HCT116 (cell line): ENCODE measurements at regions not wholly inside any gene's neighbourhood (a gene's known extent, or its start where the extent isn't known, plus 50 kb on each side); places are given as distances from the start of the nearest gene placed in this dataset.

Experiments used
- ATAC-seq: fragments of 200-7000 bp; cut with Tn5 transposase; 2 replicates; pipeline ENCODE4 v1.9.1; 2020; ENCODE audit warnings: mild to moderate bottlenecking, moderate library complexity
- BruUV-seq: library from RNA; stranded (reverse); fragments of 400-500 nt; replicated peaks from 2 replicates; lab custom pipeline; 2021; lab: Mats Ljungman, UMichigan
- CTCF ChIA-PET: fragments of 300-600 bp; sonication (Branson Sonifier 250); formaldehyde crosslinking; loops from one replicate; lab custom pipeline; 2021; ENCODE audit warnings: antibody characterized with exemption; lab: Charles Lee
- POLR2A ChIA-PET: fragments of 300-600, 350-600 bp; sonication (Branson Sonifier 250); formaldehyde crosslinking; loops from one replicate; lab custom pipeline; 2021; ENCODE audit warnings: antibody characterized with exemption; lab: Charles Lee
- RAD21 ChIA-PET, 2 experiments: fragments of 300-600 bp; sonication (Branson Sonifier 250); formaldehyde crosslinking; loops; one replicate each; lab custom pipeline; 2023; ENCODE audit warnings: low total read pairs in 2 of 2; ENCODE audit not compliant: uncharacterized antibody in 2 of 2, unreplicated experiment in 2 of 2, low non-redundant PET in 1 of 2; lab: Charles Lee
- DNase-seq: peaks from one replicate; pipeline ENCODE4 v3.0.0-alpha.2; 2010; ENCODE audit warnings: low read depth, low spot score
- H2AFZ ChIP-seq: fragments of 200-600 bp; shearing (Covaris generic), sonication (generic); 2 replicates; pipeline ENCODE4 v1.6.1; 2017; ENCODE audit warnings: low read depth, mixed run types, mixed read lengths, antibody characterized with exemption, low read length; ENCODE audit not compliant: poor library complexity, severe bottlenecking
- H3K27ac ChIP-seq: 2 replicates; pipeline ENCODE4 v1.5.1; 2012; ENCODE audit warnings: low read depth, low read length
- H3K27me3 ChIP-seq: fragments of 200-600 bp; sonication (generic); 2 replicates; pipeline ENCODE4 v1.6.1; 2016; ENCODE audit warnings: mixed run types, low read length, mixed read lengths; ENCODE audit not compliant: insufficient read depth
- H3K36me3 ChIP-seq, 2 experiments: fragments of 200-500 bp in 1 of 2; fragments of 200-600 bp in 1 of 2; sonication (Bioruptor generic) in 1 of 2; sonication (generic) in 1 of 2; 2 replicates each; pipeline versions ENCODE4 v1.5.1 to v1.6.1; 2014 to 2016; ENCODE audit warnings: low read length in 2 of 2, inconsistent platforms in 1 of 2, mixed read lengths in 1 of 2, mixed run types in 1 of 2; ENCODE audit not compliant: insufficient read depth in 2 of 2, control insufficient read depth in 1 of 2
- H3K4me1 ChIP-seq, 2 experiments: fragments of 200-600 bp in 1 of 2; sonication (generic) in 1 of 2; 2 replicates each; pipeline versions ENCODE4 v1.5.1 to v1.6.1; 2012 to 2017; ENCODE audit warnings: low read length in 2 of 2, inconsistent platforms in 1 of 2, mild to moderate bottlenecking in 1 of 2, mixed read lengths in 1 of 2, mixed run types in 1 of 2, moderate library complexity in 1 of 2; ENCODE audit not compliant: insufficient read depth in 2 of 2, control insufficient read depth in 1 of 2
- H3K4me2 ChIP-seq: fragments of 200-600 bp; sonication (generic); 2 replicates; pipeline ENCODE4 v1.6.1; 2017; ENCODE audit warnings: mixed run types, low read length, mixed read lengths
- H3K4me3 ChIP-seq, 2 experiments: fragments of 200-600 bp in 1 of 2; sonication (generic) in 1 of 2; replicated peaks in 1 of 2; 2 replicates each; pipeline ENCODE4 v1.5.1; 2011 to 2016; ENCODE audit warnings: low read length in 2 of 2, control low read depth in 1 of 2, low read depth in 1 of 2, mild to moderate bottlenecking in 1 of 2, mixed read lengths in 1 of 2, mixed run types in 1 of 2
- H3K79me2 ChIP-seq: fragments of 200-600 bp; sonication (generic); 2 replicates; pipeline ENCODE4 v1.6.1; 2017; ENCODE audit warnings: mild to moderate bottlenecking, mixed run types, low read length, moderate library complexity, mixed read lengths; ENCODE audit not compliant: insufficient read depth
- H3K9ac ChIP-seq: fragments of 200-600 bp; sonication (generic); 2 replicates; pipeline ENCODE4 v1.6.1; 2016; ENCODE audit warnings: low read length, mixed read lengths
- H3K9me2 ChIP-seq: fragments of 200-600 bp; sonication (generic), shearing (Covaris generic); 2 replicates; pipeline ENCODE4 v1.6.1; 2017; ENCODE audit warnings: mixed run types, mild to moderate bottlenecking, moderate library complexity; ENCODE audit not compliant: insufficient read depth
- H3K9me3 ChIP-seq, 2 experiments: fragments of 200-500 bp in 1 of 2; fragments of 200-600 bp in 1 of 2; sonication (Bioruptor generic) in 1 of 2; sonication (generic) in 1 of 2; 2 replicates each; pipeline ENCODE4 v1.6.1; 2014 to 2017; ENCODE audit warnings: low read length in 2 of 2, mixed read lengths in 2 of 2, inconsistent platforms in 1 of 2, low read depth in 1 of 2, mild to moderate bottlenecking in 1 of 2, mixed run types in 1 of 2, moderate library complexity in 1 of 2; ENCODE audit not compliant: control insufficient read depth in 1 of 2, insufficient read depth in 1 of 2
- H4K20me1 ChIP-seq: fragments of 200-600 bp; sonication (generic), shearing (Covaris generic); 2 replicates; pipeline ENCODE4 v1.6.1; 2017; ENCODE audit warnings: mixed run types, mild to moderate bottlenecking, moderate library complexity; ENCODE audit not compliant: insufficient read depth
- CBX3 ChIP-seq: IDR thresholded peaks from 2 replicates; pipeline ENCODE4 v1.6.1; 2012; ENCODE audit warnings: low read depth
- CEBPB ChIP-seq: IDR thresholded peaks from 2 replicates; pipeline ENCODE4 v1.6.1; 2012; ENCODE audit warnings: low read depth
- EGR1 ChIP-seq: IDR thresholded peaks from 2 replicates; pipeline ENCODE4 v1.6.1; 2012; ENCODE audit warnings: low read depth
- ELF1 ChIP-seq: IDR thresholded peaks from 2 replicates; pipeline ENCODE4 v1.6.1; 2012; ENCODE audit warnings: low read depth, borderline replicate concordance
- EZH2 ChIP-seq: fragments of 200-600 bp; sonication (generic); IDR thresholded peaks from 2 replicates; pipeline ENCODE4 v1.6.1; 2017; ENCODE audit warnings: antibody characterized with exemption, mixed run types
- EZH2phosphoT487 ChIP-seq: fragments of 200-600 bp; IDR thresholded peaks from 2 replicates; pipeline ENCODE4 v1.6.1; 2018; ENCODE audit warnings: antibody characterized with exemption, borderline replicate concordance
- FOSL1 ChIP-seq: IDR thresholded peaks from 2 replicates; pipeline ENCODE4 v1.6.1; 2012; ENCODE audit warnings: low read depth
- JUND ChIP-seq: IDR thresholded peaks from 2 replicates; pipeline ENCODE4 v1.6.1; 2012
- POLR2A ChIP-seq: IDR thresholded peaks from 2 replicates; pipeline ENCODE4 v1.7.0; 2011; ENCODE audit warnings: borderline replicate concordance; ENCODE audit not compliant: insufficient read depth, insufficient read length; ENCODE audit errors: extremely low read depth
- SIN3A ChIP-seq: IDR thresholded peaks from 2 replicates; pipeline ENCODE4 v1.6.1; 2012; ENCODE audit warnings: low read depth
- SP1 ChIP-seq: IDR thresholded peaks from 2 replicates; pipeline ENCODE4 v1.6.1; 2012; ENCODE audit warnings: low read depth
- TCF7L2 ChIP-seq: IDR thresholded peaks from 2 replicates; pipeline ENCODE4 v1.7.0; 2011; ENCODE audit warnings: borderline replicate concordance, inconsistent platforms; ENCODE audit not compliant: insufficient read depth, insufficient read length; ENCODE audit errors: extremely low read depth
- ZFX ChIP-seq: fragments of 450-650 bp; IDR thresholded peaks from 2 replicates; pipeline ENCODE4 v1.6.1; 2017
- intact Hi-C: fragments of 100-400 bp; cut with micrococcal nuclease; formaldehyde crosslinking; loops from 2 replicates; pipeline ENCODE4 v1.10.0; 2022
- TF ChIP-seq, protein P1 (sequence below): IDR thresholded peaks from 2 replicates; pipeline ENCODE4 v1.6.1; 2012
- TF ChIP-seq, protein P2 (sequence below): IDR thresholded peaks from 2 replicates; pipeline ENCODE4 v1.6.1; 2011; ENCODE audit warnings: mild to moderate bottlenecking, low read length, moderate library complexity; ENCODE audit not compliant: insufficient replicate concordance; ENCODE audit errors: extremely low read depth
- TF ChIP-seq, protein P3 (sequence below), 3 experiments: fragments of 200-600 bp in 1 of 3; sonication (generic) in 1 of 3; IDR thresholded peaks in 2 of 3; conservative IDR thresholded peaks in 1 of 3; 2 replicates each; pipeline ENCODE4 v1.5.1; 2012 to 2017; ENCODE audit warnings: low read depth in 2 of 3, low read length in 2 of 3, antibody characterized with exemption in 1 of 3, borderline replicate concordance in 1 of 3, control low read depth in 1 of 3, mild to moderate bottlenecking in 1 of 3, mixed read lengths in 1 of 3, mixed run types in 1 of 3, moderate library complexity in 1 of 3; ENCODE audit not compliant: insufficient read depth in 1 of 3

DNA sequence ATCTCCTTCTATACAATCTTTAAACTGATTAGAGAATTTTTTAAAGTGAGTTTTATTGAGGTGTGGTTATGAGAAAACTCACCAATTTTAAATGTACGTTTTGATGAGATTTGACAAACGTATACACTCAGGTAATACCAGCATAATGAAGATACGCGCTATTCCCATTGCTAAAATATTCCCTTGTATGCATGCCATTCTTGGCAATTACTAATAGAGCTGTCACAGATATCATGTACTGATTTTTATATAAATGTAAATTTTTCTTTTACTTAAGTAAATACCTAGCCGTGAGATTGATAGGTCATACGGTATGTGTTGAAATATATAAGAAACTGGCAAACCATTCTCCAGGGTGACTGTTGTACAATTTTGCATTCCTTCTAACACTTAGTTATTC lies 384.7 kb downstream of the PTH2R start:
- ATAC-seq, result no peak
- no peaks in the 10 kb centered on the region for H3K36me3 ChIP-seq
- TF ChIP-seq TCF7L2 (no peak), JUND (no peak)
- TF ChIP-seq, all 23 proteins: peak for 0
- no peak for DNase-seq
- Histone ChIP-seq H3K4me3 (no peak overlapping the region), H3K79me2 (no peaks in the 10 kb centered on the region), H4K20me1 (no peaks in the 10 kb centered on the region), H3K9me2 (no peaks in the 10 kb centered on the region), H3K4me1 (no peaks in the 10 kb centered on the region), H3K4me2 (no peak overlapping the region), H3K27me3 (no peaks in the 10 kb centered on the region), H3K27ac (no peak overlapping the region), H3K9ac (no peak overlapping the region), H2AFZ (no peak overlapping the region), H3K9me3 (no peaks in the 10 kb centered on the region)
- ChIA-PET CTCF (no interaction called here), RAD21 (no interaction called here), POLR2A (no interaction called here)
- intact Hi-C loops, result no loop called here
- BruUV-seq, result no TSS peak

DNA sequence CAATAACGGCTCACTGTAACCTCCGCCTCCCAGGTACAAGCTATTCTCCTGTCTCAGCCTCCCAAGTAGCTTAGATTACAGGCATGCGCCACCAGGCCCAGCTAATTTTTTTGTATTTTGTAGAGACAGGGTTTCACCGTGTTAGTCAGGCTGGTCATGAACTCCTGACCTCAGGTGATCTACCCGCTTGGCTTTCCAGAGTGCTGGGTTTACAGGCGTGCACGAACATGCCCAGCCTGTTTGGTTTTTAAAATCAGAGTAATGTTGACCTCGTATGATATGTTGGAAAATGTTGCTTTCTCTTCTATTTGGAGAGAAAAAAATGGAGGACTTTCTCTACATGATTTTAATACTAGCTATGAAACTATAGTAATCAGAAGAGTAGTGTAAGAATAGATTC lies 386.2 kb downstream of the PTH2R start:
- no peaks in the 10 kb centered on the region for H3K4me1 ChIP-seq
- no peak for DNase-seq
- RAD21 ChIA-PET, result no interaction called here
- CTCF ChIA-PET, result no interaction called here
- no peak overlapping the region for H2AFZ ChIP-seq
- no peaks in the 10 kb centered on the region for H3K79me2 ChIP-seq
- no peak overlapping the region for H3K4me3 ChIP-seq
- no peak for TF ChIP-seq EGR1
- no peak for TF ChIP-seq FOSL1
- no peak for TF ChIP-seq EZH2
- no peak for TF ChIP-seq SP1
- TF ChIP-seq TCF7L2, result no peak
- TF ChIP-seq ELF1, result no peak
- TF ChIP-seq, protein P1, sequence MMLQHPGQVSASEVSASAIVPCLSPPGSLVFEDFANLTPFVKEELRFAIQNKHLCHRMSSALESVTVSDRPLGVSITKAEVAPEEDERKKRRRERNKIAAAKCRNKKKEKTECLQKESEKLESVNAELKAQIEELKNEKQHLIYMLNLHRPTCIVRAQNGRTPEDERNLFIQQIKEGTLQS, result no peak
- TF ChIP-seq, protein P2, sequence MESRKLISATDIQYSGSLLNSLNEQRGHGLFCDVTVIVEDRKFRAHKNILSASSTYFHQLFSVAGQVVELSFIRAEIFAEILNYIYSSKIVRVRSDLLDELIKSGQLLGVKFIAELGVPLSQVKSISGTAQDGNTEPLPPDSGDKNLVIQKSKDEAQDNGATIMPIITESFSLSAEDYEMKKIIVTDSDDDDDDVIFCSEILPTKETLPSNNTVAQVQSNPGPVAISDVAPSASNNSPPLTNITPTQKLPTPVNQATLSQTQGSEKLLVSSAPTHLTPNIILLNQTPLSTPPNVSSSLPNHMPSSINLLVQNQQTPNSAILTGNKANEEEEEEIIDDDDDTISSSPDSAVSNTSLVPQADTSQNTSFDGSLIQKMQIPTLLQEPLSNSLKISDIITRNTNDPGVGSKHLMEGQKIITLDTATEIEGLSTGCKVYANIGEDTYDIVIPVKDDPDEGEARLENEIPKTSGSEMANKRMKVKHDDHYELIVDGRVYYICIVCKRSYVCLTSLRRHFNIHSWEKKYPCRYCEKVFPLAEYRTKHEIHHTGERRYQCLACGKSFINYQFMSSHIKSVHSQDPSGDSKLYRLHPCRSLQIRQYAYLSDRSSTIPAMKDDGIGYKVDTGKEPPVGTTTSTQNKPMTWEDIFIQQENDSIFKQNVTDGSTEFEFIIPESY, result no peak
- TF ChIP-seq CEBPB, result no peak
- TF ChIP-seq, protein P3, sequence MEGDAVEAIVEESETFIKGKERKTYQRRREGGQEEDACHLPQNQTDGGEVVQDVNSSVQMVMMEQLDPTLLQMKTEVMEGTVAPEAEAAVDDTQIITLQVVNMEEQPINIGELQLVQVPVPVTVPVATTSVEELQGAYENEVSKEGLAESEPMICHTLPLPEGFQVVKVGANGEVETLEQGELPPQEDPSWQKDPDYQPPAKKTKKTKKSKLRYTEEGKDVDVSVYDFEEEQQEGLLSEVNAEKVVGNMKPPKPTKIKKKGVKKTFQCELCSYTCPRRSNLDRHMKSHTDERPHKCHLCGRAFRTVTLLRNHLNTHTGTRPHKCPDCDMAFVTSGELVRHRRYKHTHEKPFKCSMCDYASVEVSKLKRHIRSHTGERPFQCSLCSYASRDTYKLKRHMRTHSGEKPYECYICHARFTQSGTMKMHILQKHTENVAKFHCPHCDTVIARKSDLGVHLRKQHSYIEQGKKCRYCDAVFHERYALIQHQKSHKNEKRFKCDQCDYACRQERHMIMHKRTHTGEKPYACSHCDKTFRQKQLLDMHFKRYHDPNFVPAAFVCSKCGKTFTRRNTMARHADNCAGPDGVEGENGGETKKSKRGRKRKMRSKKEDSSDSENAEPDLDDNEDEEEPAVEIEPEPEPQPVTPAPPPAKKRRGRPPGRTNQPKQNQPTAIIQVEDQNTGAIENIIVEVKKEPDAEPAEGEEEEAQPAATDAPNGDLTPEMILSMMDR (IDR thresholded peaks at IDR 0.05 in 2 of 3, conservative IDR thresholded peaks at IDR 0.05 in 1 of 3; ENCODE audit: borderline replicate concordance in 1 of 3, insufficient read depth in 1 of 3, low read depth in 2 of 3, low read length in 2 of 3), result no peak
- TF ChIP-seq EZH2phosphoT487, result no peak
- TF ChIP-seq CBX3, result no peak
- TF ChIP-seq POLR2A, result no peak
- no peak for TF ChIP-seq SIN3A
- no peak for TF ChIP-seq ZFX
- intact Hi-C loops, result no loop called here
- BruUV-seq, result no TSS peak
- H3K27me3 ChIP-seq, result no peaks in the 10 kb centered on the region
- H3K9ac ChIP-seq, result no peak overlapping the region
- H3K36me3 ChIP-seq, result no peaks in the 10 kb centered on the region
- no peak for ATAC-seq
- H3K4me2 ChIP-seq, result no peak overlapping the region
- H4K20me1 ChIP-seq, result no peaks in the 10 kb centered on the region; the same call in 1 of the 2 replicates
- no peaks in the 10 kb centered on the region for H3K9me2 ChIP-seq
- H3K9me3 ChIP-seq, result no peaks in the 10 kb centered on the region
- no peak overlapping the region for H3K27ac ChIP-seq
- POLR2A ChIA-PET, result no interaction called here
